ENCODE measurements at regions not wholly inside any gene's neighbourhood (a gene's known extent, or its start where the extent isn't known, plus 50 kb on each side); places are given as distances from the start of the nearest gene placed in this dataset.

DNA sequence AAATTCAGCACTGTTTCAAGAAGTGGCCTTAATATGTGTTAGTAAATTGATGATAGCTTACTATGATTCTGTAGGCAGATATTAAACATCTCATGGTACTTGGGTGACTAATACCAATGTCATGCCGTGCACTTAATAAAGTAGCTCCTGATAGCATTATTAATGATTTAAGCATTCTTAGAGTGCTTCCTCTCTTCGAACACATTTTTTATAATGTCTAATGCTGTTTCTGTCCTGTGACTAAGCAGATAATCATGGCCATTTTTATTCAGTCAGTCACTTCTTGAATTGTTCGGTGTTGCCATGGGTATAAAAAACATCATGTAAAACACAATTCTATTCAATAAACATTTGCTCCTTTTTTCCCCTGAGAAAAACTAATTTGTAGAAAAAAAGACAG is 804.6 kb upstream of the ADGRL4 start:
- Histone ChIP-seq H3K4me3 (ENCODE audit: low read length) (no peak overlapping the region), H3K36me3 (ENCODE audit: insufficient read depth, low read length) (no peaks in the 10 kb centered on the region), H3K27me3 (ENCODE audit: control insufficient read depth in 1 of 2, insufficient read depth in 2 of 2, low read length in 2 of 2) (no peaks in the 10 kb centered on the region), H3K9me3 (ENCODE audit: control insufficient read depth in 1 of 2, insufficient read depth in 1 of 2, low read length in 2 of 2) (peaks cover 0 to 3% of the 10 kb centered on the region in 2 experiments), H3K27ac (ENCODE audit: low read depth in 1 of 2, low read length in 2 of 2) (no peak overlapping the region), H3K4me1 (ENCODE audit: insufficient read depth, low read length) (no peaks in the 10 kb centered on the region)
- Mint-ChIP-seq H3K27ac (no peak overlapping the region), H3K4me3 (no peak overlapping the region), H3K36me3 (ENCODE audit: low read depth) (no peaks in the 10 kb centered on the region), H3K4me1 (ENCODE audit: low read depth) (no peaks in the 10 kb centered on the region), H3K9me3 (peaks cover 2% of the 10 kb centered on the region), H3K27me3 (no peaks in the 10 kb centered on the region)
- DNase-seq, result no peak
- intact Hi-C loops (cut with DNase I, micrococcal nuclease), result no loop called here
- ChIA-PET POLR2A (no interaction called here), CTCF (no interaction called here)
- TF ChIP-seq, protein P1, sequence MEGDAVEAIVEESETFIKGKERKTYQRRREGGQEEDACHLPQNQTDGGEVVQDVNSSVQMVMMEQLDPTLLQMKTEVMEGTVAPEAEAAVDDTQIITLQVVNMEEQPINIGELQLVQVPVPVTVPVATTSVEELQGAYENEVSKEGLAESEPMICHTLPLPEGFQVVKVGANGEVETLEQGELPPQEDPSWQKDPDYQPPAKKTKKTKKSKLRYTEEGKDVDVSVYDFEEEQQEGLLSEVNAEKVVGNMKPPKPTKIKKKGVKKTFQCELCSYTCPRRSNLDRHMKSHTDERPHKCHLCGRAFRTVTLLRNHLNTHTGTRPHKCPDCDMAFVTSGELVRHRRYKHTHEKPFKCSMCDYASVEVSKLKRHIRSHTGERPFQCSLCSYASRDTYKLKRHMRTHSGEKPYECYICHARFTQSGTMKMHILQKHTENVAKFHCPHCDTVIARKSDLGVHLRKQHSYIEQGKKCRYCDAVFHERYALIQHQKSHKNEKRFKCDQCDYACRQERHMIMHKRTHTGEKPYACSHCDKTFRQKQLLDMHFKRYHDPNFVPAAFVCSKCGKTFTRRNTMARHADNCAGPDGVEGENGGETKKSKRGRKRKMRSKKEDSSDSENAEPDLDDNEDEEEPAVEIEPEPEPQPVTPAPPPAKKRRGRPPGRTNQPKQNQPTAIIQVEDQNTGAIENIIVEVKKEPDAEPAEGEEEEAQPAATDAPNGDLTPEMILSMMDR (IDR thresholded peaks at IDR 0.05), result no peak
- no peak for ATAC-seq (ENCODE audit: poor library complexity)

DNA sequence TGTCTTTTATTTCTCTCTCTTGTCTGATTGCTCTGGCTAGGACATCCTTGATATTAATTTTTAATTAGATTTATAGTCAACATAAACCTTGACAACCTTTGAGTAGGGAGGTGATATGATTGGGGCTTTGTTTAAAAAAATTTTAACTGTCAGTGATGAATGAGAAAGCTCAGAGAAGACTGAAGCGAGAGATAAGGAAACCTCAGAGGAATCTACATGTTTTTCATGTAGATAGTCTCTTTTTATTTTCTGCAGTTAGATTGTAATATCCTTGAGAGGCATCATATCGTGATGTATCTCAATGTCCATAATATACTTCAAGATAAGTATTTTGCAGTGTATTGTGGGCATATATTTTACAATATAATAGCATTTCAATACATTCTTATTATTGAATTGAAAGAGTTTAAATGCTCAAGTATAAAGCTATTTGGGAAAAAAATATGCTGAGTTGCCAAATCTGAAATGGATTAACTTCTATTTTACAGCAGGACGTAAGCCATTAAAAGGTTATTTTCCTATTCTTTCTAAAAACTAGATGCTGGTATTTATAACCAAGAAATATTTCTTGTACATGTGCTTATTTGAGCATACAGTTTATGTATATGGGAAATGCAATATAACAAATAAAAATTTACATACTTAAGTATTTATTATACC is 802.4 kb upstream of the ADGRL4 start:
- no peaks in the 10 kb centered on the region for H3K27me3 ChIP-seq (ENCODE audit: control insufficient read depth in 1 of 2, insufficient read depth in 2 of 2, low read length in 2 of 2)
- ChIA-PET POLR2A (no interaction called here), CTCF (no interaction called here)
- Mint-ChIP-seq H3K9me3 (peaks cover 6% of the 10 kb centered on the region), H3K27ac (no peak overlapping the region), H3K36me3 (ENCODE audit: low read depth) (no peaks in the 10 kb centered on the region), H3K27me3 (no peaks in the 10 kb centered on the region), H3K4me1 (ENCODE audit: low read depth) (no peaks in the 10 kb centered on the region), H3K4me3 (no peak overlapping the region)
- DNase-seq, result no peak
- H3K36me3 ChIP-seq (ENCODE audit: insufficient read depth, low read length), result no peaks in the 10 kb centered on the region
- H3K27ac ChIP-seq (ENCODE audit: low read depth in 1 of 2, low read length in 2 of 2), result no peak overlapping the region
- TF ChIP-seq, protein P1 (IDR thresholded peaks at IDR 0.05), result no peak
- ATAC-seq (ENCODE audit: poor library complexity), result no peak
- peaks cover 0 to 9% of the 10 kb centered on the region in 2 experiments for H3K9me3 ChIP-seq (ENCODE audit: control insufficient read depth in 1 of 2, insufficient read depth in 1 of 2, low read length in 2 of 2)
- intact Hi-C loops (cut with DNase I, micrococcal nuclease), result no loop called here
- no peak overlapping the region for H3K4me3 ChIP-seq (ENCODE audit: low read length)
- H3K4me1 ChIP-seq (ENCODE audit: insufficient read depth, low read length), result no peaks in the 10 kb centered on the region

DNA sequence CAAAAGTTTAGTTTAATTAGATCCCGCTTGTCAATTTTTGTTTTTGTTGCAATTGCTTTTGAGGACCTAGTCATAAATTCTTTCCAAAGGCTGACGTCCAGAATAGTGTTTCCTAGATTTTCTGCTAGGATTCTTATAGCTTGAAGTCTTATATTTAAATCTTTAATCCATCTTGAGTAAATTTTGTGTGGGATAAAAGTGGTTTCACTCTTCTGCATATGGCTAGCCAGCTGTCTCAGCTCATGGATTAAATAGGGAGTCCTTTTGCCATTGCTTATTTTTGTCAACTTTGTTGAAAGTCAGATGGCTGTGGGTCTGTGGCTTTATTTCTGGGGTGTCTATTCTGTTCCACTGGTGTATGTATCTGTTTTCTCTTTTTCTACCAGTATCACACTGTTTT is 801.3 kb upstream of the ADGRL4 start:
- intact Hi-C loops (cut with DNase I, micrococcal nuclease), result no loop called here
- H3K36me3 Mint-ChIP-seq (ENCODE audit: low read depth), result no peaks in the 10 kb centered on the region
- H3K27ac ChIP-seq (ENCODE audit: low read depth in 1 of 2, low read length in 2 of 2), result no peak overlapping the region
- no peak overlapping the region for H3K4me3 Mint-ChIP-seq
- H3K27ac Mint-ChIP-seq, result no peak overlapping the region
- no peaks in the 10 kb centered on the region for H3K36me3 ChIP-seq (ENCODE audit: insufficient read depth, low read length)
- H3K27me3 Mint-ChIP-seq, result no peaks in the 10 kb centered on the region
- peaks cover 8% of the 10 kb centered on the region for H3K9me3 Mint-ChIP-seq
- H3K4me1 Mint-ChIP-seq (ENCODE audit: low read depth), result no peaks in the 10 kb centered on the region
- TF ChIP-seq, protein P1 (IDR thresholded peaks at IDR 0.05), result no peak
- ChIA-PET POLR2A (no interaction called here), CTCF (no interaction called here)
- H3K4me1 ChIP-seq (ENCODE audit: insufficient read depth, low read length), result no peaks in the 10 kb centered on the region
- ATAC-seq (ENCODE audit: poor library complexity) (no peak), DNase-seq (no peak)
- no peak overlapping the region for H3K4me3 ChIP-seq (ENCODE audit: low read length)
- H3K27me3 ChIP-seq (ENCODE audit: control insufficient read depth in 1 of 2, insufficient read depth in 2 of 2, low read length in 2 of 2), result no peaks in the 10 kb centered on the region
- peaks cover 0 to 9% of the 10 kb centered on the region in 2 experiments for H3K9me3 ChIP-seq (ENCODE audit: control insufficient read depth in 1 of 2, insufficient read depth in 1 of 2, low read length in 2 of 2)
